Stomach (tissue), 4 donors: ENCODE measurements at regions not wholly inside any gene's neighbourhood (a gene's known extent, or its start where the extent isn't known, plus 50 kb on each side); places are given as distances from the start of the nearest gene placed in this dataset.

Experiments
- POLR2A ChIP-seq, 4 donors: fragments of 450-650 bp; IDR thresholded peaks; one replicate each; pipeline ENCODE4 v1.6.1; 2016; ENCODE audit warnings: antibody characterized with exemption in 4 of 4, control low read depth in 2 of 4, mild to moderate bottlenecking in 1 of 4, moderate library complexity in 1 of 4
- POLR2AphosphoS5 ChIP-seq, 3 donors: sonication (generic); formaldehyde crosslinking; IDR thresholded peaks; one replicate each; pipeline ENCODE4 v1.6.1; 2016; ENCODE audit warnings: antibody characterized with exemption in 3 of 3
- TF ChIP-seq, protein P1 (sequence below), 7 experiments: fragments of 450-650 bp in 4 of 7; fragments of 200-600 bp in 3 of 7; sonication (generic) in 3 of 7; IDR thresholded peaks; one replicate each; pipeline ENCODE4 v1.5.1; 2016 to 2019; ENCODE audit warnings: antibody characterized with exemption in 7 of 7, control low read depth in 2 of 7, mild to moderate bottlenecking in 1 of 7

DNA sequence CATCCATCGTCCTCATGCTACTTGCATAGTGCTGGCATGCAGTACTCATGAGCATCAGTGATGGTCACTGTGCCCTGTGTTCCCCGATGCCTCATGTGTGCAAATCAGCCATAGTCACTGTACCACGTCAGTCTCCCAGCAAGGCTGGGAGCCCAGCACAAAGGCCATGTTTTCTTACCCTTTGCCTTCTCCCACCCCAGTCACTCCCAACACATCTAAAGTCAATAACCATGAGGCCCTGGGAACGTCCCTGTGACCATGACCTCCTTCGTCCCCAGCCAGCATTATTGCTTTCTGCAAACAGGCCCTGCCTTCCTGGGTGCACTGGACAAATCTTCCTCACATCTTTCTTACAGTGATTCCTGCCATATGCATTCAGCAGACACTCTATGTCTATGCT, 406.1 kb downstream of the ICE1 start:
- TF ChIP-seq, protein P1, sequence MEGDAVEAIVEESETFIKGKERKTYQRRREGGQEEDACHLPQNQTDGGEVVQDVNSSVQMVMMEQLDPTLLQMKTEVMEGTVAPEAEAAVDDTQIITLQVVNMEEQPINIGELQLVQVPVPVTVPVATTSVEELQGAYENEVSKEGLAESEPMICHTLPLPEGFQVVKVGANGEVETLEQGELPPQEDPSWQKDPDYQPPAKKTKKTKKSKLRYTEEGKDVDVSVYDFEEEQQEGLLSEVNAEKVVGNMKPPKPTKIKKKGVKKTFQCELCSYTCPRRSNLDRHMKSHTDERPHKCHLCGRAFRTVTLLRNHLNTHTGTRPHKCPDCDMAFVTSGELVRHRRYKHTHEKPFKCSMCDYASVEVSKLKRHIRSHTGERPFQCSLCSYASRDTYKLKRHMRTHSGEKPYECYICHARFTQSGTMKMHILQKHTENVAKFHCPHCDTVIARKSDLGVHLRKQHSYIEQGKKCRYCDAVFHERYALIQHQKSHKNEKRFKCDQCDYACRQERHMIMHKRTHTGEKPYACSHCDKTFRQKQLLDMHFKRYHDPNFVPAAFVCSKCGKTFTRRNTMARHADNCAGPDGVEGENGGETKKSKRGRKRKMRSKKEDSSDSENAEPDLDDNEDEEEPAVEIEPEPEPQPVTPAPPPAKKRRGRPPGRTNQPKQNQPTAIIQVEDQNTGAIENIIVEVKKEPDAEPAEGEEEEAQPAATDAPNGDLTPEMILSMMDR (IDR thresholded peaks at IDR 0.05) = no peak
- TF ChIP-seq POLR2A (IDR thresholded peaks at IDR 0.05) (no peak), POLR2AphosphoS5 (IDR thresholded peaks at IDR 0.05) (no peak)
